HG02588 (cell line): ENCODE measurements at regions not wholly inside any gene's neighbourhood (a gene's known extent, or its start where the extent isn't known, plus 50 kb on each side); places are given as distances from the start of the nearest gene placed in this dataset.

ENCODE experiments used
- ATAC-seq: cut with Tn5 transposase; IDR thresholded peaks from one replicate; pipeline ENCODE4 v1.9.1; 2021; ENCODE audit warnings: mild to moderate bottlenecking, moderate library complexity; ENCODE audit not compliant: unreplicated experiment

DNA sequence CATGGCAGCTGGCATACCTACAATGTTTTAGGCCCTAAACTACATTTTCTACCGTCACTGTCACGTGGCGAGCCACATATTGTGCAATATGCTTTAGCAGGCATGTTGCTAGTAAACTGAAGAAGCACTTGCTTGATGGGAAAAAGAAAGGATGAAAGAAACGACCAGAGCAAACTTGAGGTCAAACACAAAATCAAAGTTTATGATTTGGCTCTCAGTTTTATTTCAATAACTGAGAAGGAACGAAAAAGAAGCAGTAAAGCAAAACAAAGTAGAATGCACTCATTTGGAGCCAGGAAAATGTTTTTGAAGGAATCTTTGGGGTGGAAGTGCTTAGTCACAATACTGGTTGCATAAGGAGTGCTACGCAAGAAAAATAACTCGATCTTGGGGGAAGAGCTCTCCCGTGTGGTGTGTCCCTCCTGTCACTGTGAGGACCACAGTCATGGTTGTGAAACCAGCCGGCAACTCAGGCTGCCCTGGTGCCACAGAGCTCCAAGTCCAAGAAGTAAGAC is 349.8 kb downstream of the RBM43 start:
- ATAC-seq = no peak

DNA sequence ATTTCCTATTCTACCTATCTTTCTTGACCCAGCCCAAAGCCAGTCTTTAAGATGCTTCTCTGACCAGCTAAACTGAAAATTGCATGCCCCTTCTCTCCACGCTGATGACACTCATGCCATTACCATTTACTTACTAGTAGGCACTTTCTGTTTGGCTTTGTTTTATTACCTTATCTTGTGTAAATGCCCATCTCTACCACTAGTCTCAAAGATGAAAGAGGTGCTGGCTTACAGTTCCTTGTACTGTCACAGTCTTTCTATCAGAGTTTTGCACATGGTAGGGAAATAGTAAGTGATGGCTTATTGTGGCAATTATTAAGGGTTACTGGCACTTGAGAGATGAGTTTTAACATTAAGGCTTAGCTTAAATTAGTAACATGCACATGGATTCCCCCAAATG is 352.1 kb downstream of the RBM43 start:
- no peak for ATAC-seq

DNA sequence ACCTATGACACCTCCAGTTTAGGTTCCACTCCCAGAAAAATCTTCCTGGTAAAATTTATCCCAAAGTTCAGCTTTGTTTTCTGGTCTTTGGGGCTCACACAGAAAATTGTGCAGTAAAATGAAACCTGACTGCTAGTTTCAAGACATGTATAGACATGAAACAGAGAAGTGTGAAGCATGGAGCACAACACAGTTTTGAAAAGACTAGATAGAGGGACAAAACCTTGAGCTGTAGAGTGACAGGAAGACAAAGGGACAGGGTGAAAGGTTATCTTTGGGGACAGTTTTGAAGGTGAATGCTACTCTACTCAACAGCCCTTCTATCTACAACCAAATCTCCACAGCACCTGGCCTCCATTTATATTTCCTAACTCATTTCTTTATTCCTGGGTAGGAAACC is 352.6 kb downstream of the RBM43 start:
- ATAC-seq = peak; percentile 81

DNA sequence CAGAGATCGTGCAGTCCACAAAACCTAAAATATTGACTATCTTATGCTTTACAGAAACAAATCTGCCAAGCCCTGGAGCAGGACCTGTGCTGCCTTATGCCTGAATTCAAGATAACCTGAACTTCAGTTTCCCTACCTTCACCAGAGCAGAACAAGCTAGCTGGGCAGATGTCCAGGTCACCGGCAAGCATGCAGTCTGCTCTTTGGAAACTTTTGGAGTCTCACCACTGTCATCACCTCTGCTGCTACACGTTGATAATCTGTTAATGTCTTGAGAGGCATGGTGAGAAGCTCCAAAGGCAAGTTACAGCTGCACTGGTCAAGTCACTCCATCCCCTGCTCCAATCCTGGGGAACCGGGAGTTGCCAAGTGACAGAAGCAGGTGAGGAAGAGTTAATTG is 354.2 kb downstream of the RBM43 start:
- ATAC-seq = no peak

DNA sequence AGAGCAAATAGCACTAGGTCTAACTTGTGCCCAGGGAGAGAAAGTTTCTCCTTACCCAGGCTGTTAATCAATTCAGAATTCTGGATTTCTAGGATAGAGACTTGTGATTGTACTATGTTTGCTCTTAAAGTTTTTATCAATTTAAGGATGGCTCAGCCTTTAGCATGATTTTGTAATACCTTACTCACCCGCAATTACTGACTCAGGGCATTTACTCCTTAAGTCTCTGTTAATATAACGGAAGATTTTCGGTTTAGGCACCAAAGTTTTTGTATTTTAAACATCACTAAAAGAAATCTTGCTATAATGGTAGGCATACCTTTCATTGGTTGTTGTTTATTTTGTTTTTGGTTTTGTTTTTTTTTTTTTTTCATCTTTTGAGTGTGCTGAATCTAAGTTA is 358.2 kb downstream of the RBM43 start:
- ATAC-seq = no peak

DNA sequence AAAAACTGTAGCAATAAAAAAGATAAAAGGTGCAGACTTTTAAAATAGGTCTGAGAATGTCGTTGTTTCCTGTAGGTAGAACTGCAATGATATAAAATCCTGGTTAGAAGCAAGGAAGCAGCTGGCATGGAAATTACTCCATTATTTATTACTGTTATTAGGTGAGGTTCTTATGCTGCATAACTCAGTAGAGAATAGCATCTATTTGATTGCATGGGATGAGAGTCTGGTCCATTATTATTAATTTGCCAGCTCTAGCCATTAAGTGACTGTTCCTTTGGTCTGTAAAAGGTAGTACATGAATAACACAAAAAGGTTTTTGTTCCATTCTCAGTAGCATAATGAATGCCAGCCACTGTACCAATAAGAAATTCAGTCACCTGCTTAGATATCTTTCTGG is 358.6 kb downstream of the RBM43 start:
- no peak for ATAC-seq

DNA sequence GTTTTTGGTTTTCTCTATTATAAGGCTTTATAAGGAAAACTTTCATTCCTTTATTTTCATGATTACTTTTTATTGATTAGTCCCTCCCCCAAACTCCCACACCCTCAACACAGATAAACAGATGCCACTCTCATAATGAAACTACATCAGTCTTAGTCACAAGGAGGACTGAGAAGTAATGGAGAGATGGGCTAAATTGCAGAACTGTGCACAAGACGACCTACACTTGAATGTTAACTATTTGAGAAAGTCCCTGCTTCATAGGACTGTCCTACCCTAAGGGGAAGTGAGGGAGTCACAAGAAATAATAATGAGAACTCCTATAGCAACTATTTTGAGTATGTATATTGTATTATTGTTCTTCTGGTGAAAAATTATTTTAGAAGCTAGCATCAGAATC is 360.8 kb downstream of the RBM43 start:
- no peak for ATAC-seq

DNA sequence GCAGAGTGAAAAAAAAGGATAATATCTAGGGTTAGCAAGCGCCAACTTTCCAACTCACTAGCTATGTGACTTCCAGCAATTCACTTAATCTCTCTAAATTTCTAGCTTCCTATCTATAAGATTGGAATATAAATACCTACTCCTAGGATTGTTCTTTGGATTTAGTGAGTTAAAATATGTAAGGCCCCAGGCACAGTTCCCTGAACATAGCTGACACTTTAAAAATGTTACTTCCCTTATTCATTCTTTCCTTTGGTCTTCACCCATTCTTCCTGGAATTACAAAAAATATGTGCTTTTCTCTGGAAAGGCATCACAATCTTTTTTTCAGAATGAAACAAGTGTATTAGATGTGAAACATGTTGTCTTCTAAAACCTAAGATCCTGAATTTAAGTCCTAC is 365.7 kb downstream of the RBM43 start:
- ATAC-seq = no peak

DNA sequence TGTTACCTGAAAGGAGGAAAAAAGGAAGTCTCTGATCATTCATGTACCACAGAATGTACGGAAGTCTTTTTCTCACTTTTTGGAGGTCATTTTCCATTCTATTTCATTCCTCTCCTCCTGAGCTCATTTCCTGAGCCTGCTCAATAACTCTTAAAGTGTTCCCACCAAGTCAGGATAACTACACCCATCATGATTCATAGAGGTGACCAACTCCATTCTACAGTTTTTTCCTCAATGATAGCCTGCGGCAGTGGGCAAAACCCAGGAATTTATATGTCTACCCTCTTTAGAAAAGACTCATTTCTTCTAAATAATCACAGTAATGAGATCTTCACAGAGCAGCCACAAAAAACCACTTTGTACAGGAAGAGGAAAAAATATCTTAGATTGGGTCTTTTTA is 372.5 kb downstream of the RBM43 start:
- ATAC-seq = no peak

DNA sequence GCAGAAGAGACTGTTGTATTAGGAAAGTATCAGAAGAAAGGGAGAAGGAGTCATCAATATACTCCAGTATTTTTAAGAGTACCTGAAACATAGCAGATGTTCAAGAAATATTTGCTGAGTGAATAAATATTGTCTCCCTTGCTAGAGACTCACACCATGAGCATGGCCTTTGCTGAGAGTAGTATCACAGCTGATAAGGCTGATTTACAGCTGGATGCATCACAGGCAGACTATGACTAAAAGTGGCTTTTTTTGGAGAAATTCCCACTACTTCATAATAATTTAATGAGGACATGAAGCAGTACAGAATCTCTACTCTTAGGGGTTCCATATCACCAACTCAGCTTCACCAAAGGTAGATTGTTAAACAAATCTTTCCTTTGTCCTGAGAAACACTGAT is 373.3 kb downstream of the RBM43 start:
- no peak for ATAC-seq

DNA sequence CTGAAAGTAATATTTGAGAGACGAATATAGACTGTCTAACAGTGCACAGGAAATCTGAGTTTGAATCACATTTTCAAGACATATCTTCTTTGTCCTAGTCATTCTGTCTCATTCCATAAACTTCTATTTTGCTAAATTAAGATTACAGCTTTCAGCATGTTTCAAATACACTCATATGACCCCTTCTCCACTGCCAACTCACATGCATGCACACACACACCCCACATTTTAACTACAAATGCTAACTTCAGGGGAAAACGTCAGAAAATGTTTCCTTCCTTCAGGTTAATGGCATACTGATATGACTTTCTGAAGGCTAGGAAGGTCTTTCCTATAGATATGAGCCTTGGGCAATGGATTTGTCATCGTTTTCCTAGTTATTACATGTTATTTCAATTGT is 373.7 kb downstream of the RBM43 start:
- no peak for ATAC-seq

DNA sequence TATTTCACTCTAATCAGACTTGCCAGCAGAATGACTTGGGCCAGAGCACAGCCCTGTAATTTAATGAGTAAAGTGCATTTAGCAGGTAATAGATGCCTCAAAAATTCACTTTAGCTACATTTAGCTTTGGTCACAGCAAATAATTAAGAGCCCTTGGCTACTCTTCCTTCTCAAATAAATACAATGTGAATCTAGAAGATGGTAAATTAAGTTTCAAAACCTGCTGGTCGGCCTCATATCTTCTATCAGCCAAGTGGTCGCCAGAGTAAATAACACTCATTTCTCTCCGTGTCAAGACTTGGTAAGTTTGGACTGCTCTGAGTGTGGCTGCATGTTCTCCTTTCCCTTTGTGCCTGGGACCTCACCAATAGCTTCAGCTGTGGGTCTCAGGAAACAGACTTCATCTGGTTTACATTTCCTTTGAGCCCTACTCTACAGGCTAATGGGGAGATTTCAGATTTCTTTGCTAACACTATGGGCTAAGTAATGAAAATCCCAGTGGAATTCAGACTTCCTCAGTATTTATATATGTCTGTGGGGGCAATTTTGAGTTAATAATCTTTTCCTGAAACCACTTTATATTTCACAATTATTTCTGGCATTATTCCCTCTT is 375.8 kb downstream of the RBM43 start:
- ATAC-seq = no peak

DNA sequence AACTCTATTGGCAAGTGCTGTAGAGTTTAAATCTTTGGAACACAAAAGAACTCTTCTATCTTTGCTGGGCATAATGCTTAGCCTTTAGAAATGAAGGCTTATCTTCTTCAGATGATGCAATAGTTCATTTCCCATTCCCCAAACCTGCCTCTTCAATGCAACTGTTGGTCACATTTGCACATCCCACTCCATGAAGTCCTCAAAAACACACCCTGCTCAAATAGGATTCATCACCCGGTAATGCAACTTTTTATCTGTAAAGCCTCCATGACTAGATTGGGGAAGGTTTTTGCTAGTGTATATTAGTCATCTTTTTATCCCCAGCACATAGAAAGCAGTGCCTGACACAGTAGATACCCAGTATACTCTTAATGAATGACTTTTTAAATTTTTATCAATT is 376.4 kb downstream of the RBM43 start:
- no peak for ATAC-seq

DNA sequence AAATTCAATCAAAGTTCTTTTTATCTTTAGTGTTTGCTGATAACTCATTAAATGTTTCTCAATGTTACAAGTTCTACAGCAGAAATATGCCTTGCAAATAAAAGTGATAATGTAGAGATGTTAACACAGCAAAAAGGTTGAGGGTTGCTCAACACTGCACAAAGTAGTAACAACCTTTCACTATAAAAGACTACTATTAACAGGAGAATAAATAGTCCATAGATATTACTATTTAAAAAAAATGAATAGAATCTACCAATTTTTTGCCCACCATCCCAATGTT is 378.1 kb downstream of the RBM43 start:
- no peak for ATAC-seq

DNA sequence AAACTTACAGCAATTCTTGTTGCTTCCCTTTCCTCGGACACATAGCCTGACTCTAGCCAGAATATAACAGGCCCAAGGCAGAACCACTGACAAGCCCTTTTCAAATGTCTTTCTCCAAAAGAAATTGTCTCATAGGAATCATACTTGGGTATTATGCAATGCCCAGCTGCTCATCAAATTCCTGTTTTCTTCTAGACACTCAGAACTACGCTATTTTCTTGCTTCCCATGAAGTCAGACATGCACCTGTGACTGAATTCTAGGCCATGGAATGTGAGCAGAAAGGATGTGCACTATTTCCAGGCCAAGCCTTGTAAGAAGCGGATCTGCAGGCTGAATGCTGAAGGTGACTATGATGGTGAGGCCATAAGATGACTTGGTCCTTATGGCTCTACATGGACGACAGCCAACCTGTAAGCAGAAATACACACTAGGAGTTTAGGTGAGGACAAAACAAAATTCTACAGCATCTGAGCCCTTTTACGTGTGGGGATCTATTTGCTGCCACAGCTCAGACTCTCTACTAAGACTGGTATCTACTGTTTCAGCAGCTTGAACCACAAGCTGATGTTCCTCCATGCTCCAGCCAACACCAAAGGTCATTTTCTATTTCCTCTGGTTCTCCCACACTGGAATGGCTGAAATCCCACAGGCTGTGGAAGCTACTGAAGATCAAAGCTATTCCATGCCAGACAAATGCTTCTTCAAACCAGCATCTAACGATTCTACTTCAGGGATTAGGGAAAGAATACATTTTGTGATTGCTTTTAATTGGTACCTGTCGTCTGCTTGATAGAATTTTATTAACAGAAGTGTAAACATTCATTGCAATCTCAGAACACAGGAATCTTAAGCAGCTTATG is 378.7 kb downstream of the RBM43 start:
- no peak for ATAC-seq

DNA sequence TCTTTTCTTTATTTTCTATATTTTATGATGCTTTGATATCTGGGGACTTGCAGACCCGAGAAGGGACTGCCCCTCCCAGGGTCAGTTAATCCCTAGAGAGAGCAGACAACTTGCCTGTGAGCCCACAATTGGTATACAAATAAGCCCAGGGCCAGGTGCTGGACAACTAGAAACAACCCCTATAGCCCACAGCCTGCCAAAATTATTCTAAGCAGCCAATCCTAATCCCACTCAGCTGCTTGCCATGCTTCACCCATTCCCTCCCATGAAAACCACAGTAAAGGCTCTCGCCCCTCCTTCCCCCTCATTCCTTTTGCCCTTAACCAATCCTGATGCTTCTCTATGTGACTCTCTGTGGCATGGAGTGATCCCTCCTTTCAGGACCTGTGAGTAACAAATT is 380.7 kb downstream of the RBM43 start:
- ATAC-seq = no peak

DNA sequence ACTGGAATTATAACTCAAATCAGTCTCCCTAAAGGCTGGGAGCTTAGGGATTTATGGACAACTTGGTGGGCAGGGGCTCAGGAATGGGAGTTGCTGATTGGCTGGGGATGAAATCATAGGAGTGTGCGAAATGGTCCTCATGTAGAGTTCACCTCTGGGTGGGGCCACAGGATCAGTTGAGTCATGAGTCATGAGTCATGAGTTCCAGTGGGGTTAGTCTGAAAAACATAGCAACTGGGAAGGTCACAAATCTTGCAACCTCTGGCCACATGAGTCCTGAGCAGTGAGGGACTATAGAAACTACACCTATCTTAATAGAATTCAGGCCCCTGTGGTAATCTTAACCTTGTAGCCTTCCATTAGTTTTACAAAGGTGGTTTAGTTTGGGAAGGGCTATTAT is 383.3 kb downstream of the RBM43 start:
- ATAC-seq = no peak

DNA sequence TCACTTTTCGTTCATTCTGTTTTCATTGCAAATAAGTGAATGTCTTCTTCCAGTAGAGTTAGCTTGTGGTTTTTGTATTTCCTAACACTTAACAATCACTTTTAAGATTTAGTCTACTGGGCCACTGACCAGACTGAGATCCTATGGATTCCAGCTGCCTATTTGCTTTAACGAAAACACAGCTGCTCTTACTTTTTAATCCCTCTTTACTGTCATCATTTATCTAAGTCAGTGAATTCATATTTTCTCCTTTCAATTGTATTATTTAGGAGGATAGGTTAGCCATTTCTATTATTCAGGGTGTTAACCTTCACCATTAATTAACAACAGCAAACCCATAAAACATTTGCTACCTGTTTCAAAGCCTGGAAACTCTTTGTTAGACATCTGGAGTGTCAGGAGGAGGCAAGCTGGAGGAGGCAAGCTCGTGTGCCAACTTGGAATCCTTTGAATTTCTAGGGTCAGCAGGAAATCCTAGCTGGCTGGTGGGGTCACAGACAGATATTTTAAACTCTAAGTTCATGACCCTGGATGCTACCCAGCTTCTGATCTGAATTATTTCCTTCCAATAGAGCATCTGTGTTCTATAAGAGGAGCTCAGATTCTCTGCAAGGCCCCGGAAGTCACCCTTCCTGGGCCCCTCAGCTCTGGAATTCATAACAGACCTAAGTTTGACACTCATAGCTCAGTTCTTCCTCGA is 385.3 kb downstream of the RBM43 start:
- no peak for ATAC-seq

DNA sequence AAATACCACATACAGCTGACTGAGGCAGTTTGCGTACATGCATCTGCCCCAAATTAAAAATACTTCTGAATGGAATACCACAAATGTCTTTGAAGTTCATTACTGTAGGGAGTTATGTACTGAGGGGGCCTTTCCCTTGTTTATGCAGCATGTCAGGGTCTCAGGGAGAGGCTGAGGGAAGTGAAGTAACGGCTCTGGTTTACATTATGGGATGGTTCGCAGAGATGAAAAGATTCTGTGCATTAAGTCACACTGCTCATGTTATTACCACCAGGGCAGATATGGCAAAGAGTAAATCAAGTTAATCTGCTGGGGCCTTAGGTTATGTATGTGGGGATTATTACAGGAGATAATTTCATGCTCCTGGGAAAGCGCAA is 385.9 kb upstream of the RND3 start:
- ATAC-seq = no peak

DNA sequence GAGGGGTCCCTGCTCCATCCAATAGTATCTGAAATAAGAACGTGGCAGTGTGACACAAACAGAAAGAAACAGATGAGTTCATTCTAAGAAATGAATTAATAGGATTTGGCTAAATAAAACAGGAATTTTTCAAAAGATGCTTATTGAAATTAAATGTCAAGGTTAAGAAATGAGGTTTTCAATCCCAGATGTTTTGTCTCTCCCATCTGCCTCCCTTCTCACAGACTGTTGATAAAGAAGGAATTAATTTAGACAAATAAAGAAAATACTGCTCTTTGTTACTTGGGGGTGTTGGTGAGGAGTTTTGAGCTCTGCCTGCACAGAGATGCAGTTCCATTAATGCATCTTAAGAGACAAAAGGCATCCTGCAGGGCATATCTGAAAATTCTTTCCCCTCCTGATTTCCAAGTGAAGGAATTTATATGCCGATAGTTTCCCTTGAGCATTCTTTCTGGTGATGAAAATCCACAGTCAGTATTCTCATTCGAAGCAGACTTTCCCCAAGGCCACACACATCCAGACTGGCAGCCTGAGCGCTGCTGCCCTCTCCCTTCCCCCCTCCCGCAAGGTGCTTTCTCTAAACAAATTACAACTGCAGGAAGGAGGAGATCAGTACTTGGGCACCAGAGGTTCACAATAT is 385.4 kb upstream of the RND3 start:
- no peak for ATAC-seq

DNA sequence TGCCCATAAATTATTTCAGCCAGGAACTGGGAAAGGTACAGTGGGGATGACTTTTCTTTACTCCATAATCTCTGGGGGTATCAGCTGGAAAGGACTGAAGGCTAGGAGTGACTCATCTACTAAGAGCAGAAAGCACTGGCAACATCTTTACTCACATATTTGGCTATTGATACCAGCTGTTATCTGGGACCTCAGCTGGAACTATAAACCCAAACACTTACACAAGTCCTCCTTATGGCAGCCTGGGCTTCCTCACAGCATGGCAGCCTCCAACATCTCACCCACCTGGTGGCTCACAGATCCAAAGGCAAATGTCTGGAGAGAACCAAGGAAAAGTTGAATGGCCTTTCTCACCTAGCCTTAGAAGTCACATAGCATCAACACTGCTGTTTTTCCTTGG is 379.0 kb upstream of the RND3 start:
- no peak for ATAC-seq

DNA sequence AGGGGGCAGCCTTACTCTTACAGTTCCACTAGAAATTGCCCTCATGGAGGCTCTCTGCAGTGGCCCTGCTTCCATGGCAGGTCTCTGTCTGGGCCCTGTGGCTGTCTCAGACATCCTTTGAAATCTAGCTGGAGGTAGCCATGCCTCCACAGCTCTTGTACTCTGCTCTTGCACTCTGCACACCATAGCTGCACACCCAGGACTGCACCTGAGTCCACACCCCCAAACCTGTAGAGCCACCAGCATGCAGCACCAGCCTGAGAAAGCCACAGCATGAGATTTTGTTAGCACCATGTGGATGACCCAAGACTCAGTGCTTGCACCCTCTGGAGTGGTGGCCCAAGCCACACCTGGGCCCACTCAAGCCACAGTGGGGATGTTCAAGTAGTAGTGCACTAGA is 376.2 kb upstream of the RND3 start:
- no peak for ATAC-seq
